ENCODE measurements at regions not wholly inside any gene's neighbourhood (a gene's known extent, or its start where the extent isn't known, plus 50 kb on each side); places are given as distances from the start of the nearest gene placed in this dataset.

DNA sequence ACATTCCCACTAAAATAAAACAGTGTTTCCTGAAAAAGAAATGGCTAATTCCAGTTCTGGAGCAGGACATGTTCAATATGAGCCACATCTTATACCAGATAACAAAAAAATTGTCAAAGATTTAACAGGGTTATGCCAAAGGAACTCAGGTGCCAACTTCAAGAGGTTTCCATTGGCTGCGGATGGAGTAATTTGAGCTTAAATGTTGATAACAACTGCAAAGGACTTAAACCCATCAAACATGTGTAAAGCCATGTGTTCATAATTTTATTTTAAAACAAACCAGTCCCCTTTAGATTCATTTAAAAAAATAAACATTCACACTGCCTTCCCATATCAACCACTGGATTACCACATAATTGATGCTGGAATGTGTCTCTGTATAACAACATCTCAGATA lies 156.4 kb upstream of the PCDH18 start:
- H3K27ac ChIP-seq = no peak overlapping the region
- TF ChIP-seq, protein P1, sequence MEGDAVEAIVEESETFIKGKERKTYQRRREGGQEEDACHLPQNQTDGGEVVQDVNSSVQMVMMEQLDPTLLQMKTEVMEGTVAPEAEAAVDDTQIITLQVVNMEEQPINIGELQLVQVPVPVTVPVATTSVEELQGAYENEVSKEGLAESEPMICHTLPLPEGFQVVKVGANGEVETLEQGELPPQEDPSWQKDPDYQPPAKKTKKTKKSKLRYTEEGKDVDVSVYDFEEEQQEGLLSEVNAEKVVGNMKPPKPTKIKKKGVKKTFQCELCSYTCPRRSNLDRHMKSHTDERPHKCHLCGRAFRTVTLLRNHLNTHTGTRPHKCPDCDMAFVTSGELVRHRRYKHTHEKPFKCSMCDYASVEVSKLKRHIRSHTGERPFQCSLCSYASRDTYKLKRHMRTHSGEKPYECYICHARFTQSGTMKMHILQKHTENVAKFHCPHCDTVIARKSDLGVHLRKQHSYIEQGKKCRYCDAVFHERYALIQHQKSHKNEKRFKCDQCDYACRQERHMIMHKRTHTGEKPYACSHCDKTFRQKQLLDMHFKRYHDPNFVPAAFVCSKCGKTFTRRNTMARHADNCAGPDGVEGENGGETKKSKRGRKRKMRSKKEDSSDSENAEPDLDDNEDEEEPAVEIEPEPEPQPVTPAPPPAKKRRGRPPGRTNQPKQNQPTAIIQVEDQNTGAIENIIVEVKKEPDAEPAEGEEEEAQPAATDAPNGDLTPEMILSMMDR (conservative IDR thresholded peaks at IDR 0.05) = no peak

DNA sequence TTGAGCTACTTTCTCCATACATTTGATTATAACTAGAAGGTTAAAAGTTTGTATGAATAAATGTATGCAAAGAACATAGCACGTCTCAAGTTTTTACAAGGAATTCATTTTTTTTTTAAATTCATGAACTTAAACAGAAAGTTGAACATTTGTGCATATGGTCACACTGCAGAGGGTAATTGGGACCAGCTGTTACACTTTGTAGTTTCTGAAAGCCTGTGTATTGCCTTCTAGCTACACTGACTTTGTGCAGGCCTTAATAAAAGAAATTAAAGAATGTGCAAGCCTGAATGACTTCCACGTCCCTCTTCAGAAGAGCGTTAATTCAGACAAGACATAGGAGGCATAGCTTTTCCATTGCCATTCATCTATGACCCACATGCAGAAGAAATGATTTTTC lies 153.1 kb upstream of the PCDH18 start:
- H3K27ac ChIP-seq = no peak overlapping the region
- TF ChIP-seq, protein P1 (conservative IDR thresholded peaks at IDR 0.05) = no peak

DNA sequence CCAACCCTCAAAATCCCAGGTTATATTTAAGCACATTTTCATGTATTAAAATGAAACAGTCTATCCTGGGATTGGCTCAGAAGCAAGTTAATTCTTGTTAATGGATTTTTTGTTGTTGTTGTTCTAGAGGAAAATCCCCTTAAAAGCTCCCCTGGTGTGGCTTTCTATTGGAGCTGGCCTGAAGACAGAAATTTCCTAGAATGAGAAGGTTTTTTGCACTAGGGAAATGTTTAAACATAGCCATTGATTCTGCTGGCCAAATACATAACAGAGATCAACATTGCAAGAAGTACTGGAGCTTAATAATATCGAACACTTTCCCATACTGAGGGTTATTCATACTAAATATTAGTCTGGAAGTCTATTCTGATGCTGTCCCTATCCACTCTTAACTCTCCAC lies 148.8 kb upstream of the PCDH18 start:
- no peak overlapping the region for H3K27ac ChIP-seq
- TF ChIP-seq, protein P1 (conservative IDR thresholded peaks at IDR 0.05) = no peak

DNA sequence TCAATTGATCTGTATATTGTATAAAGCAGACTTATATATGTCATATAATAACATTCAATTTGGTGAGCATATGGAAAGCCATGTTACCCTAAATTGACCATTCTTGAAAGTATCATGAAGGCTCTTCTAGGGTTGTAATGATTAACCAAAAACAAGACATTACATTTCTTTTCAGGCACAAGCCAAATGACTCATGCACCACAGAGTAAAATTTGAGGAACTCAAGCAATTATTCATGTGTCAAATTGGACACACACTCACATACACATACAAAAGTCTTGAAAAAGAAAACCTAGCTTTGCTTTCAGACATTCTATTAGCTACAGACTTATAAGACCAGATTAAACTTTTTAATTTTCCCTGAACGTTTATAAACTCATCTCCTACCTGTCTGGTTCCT lies 146.5 kb upstream of the PCDH18 start:
- TF ChIP-seq, protein P1 (conservative IDR thresholded peaks at IDR 0.05) = no peak
- H3K27ac ChIP-seq = no peak overlapping the region

DNA sequence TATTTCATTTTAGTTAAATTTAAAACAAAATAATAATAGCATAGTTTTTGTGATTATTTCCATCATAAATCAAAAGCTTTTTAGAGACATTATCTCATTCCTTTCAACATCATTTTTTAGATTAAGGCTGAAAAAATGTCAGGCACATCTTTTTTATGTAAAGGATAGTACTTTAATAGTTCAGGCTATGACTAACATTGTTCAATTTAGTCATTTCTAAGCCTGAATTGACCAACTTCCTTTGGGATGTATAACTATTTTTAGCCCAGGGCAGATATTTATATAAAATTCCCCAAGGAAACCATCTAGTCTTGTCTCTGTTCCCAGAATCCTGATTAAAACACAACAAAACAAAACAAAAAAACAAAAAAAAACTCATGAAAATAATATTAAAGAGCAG lies 145.6 kb upstream of the PCDH18 start:
- H3K27ac ChIP-seq = no peak overlapping the region
- TF ChIP-seq, protein P1 (conservative IDR thresholded peaks at IDR 0.05) = no peak

DNA sequence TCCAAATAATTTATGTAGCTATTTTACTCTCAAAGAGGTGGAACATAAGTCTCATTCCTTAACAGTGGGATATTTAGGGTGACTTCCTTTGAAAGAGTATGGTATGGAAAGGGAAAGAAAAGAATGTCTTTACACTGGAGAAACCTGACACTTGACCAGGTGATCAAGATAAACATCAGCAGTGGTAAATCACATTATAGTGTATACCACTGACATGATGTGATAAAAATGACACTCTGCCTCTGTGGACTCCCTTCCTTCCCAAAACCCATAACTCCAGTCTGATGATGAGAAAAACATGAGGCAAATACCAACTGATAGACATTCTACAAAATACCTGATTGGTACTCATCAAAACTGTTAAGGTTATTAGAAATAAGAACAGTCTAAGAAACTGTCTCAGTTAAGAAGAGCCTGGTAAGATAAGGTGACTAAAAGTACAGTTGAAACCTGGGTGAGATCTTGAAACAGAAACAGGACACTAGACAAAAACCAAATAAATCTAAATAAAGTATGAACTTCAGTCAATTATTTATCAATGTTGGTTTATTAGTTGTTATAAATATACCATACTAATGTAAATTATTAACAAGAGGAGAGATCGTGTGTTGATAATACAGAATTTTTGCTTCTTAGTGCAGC lies 144.2 kb upstream of the PCDH18 start:
- H3K27ac ChIP-seq = no peak overlapping the region
- TF ChIP-seq, protein P1 (conservative IDR thresholded peaks at IDR 0.05) = no peak

DNA sequence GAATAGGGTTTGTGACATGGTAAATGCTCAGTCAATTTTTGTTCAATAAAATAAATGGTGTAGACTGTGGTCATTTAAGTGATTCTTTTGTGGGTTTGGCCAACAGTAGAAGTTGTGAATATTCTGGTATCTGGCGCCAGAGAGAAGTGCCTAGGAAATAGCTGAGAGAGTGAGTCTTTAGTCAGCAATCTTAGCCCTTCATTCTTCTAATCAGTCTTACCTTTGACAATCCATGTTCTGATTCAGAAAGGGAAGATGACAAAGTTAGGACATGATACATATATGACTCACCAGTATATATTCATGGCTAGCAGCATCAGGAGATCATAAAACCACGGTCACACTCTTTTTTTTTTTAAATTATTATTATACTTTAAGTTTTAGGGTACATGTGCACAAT lies 141.8 kb upstream of the PCDH18 start:
- no peak overlapping the region for H3K27ac ChIP-seq
- TF ChIP-seq, protein P1 (conservative IDR thresholded peaks at IDR 0.05) = no peak
